Trophoblast cell (in vitro differentiated cells and primary cell): ENCODE measurements at regions not wholly inside any gene's neighbourhood (a gene's known extent, or its start where the extent isn't known, plus 50 kb on each side); places are given as distances from the start of the nearest gene placed in this dataset.

Source experiments
- DNase-seq, 2 donors: peaks; one replicate each; pipeline ENCODE4 v3.0.0-alpha.2; 2016
- H2AFZ ChIP-seq: 2 replicates; pipeline ENCODE4 v1.6.1; 2013; ENCODE audit warnings: low read length, moderate library complexity, mild to moderate bottlenecking; ENCODE audit not compliant: insufficient read depth, poor library complexity
- H2AK5ac ChIP-seq: 2 replicates; pipeline ENCODE4 v1.6.1; 2013; ENCODE audit warnings: mild to moderate bottlenecking, low read length
- H2BK120ac ChIP-seq: 2 replicates; pipeline ENCODE4 v1.6.1; 2013; ENCODE audit warnings: low read length, mild to moderate bottlenecking, moderate library complexity; ENCODE audit not compliant: insufficient read depth, poor library complexity
- H2BK12ac ChIP-seq: 2 replicates; pipeline ENCODE4 v1.6.1; 2013; ENCODE audit warnings: mild to moderate bottlenecking, low read length, moderate library complexity
- H2BK5ac ChIP-seq: 2 replicates; pipeline ENCODE4 v1.6.1; 2013; ENCODE audit warnings: low read length, low read depth, moderate library complexity, mild to moderate bottlenecking; ENCODE audit not compliant: poor library complexity
- H3K14ac ChIP-seq: 2 replicates; pipeline ENCODE4 v1.6.1; 2013; ENCODE audit warnings: mild to moderate bottlenecking, low read length
- H3K18ac ChIP-seq: 2 replicates; pipeline ENCODE4 v1.6.1; 2013; ENCODE audit warnings: mild to moderate bottlenecking, low read length
- H3K23ac ChIP-seq: 2 replicates; pipeline ENCODE4 v1.6.1; 2013; ENCODE audit warnings: low read length
- H3K27ac ChIP-seq: 2 replicates; pipeline ENCODE4 v1.5.1; 2013; ENCODE audit warnings: low read depth, mild to moderate bottlenecking, inconsistent platforms, low read length, moderate library complexity
- H3K27me3 ChIP-seq: 2 replicates; pipeline ENCODE4 v1.6.1; 2013; ENCODE audit warnings: inconsistent platforms, mild to moderate bottlenecking, low read length, moderate library complexity; ENCODE audit not compliant: insufficient read depth
- H3K36me3 ChIP-seq, 2 experiments: 1 replicate in 1 of 2; 2 replicates in 1 of 2; pipeline ENCODE4 v1.6.1; 2013; ENCODE audit warnings: low read length in 2 of 2, mild to moderate bottlenecking in 2 of 2, moderate library complexity in 1 of 2; ENCODE audit not compliant: insufficient read depth in 2 of 2, control insufficient read depth in 1 of 2
- H3K4ac ChIP-seq: 2 replicates; pipeline ENCODE4 v1.6.1; 2013; ENCODE audit warnings: low read depth, mild to moderate bottlenecking, low read length, moderate library complexity
- H3K4me1 ChIP-seq, 2 experiments: 1 replicate in 1 of 2; 2 replicates in 1 of 2; pipeline ENCODE4 v1.6.1; 2013; ENCODE audit warnings: low read length in 2 of 2, mild to moderate bottlenecking in 2 of 2, moderate library complexity in 1 of 2; ENCODE audit not compliant: insufficient read depth in 2 of 2, control insufficient read depth in 1 of 2
- H3K4me2 ChIP-seq: 2 replicates; pipeline ENCODE4 v1.6.1; 2013; ENCODE audit warnings: inconsistent platforms, mild to moderate bottlenecking, low read length, moderate library complexity
- H3K4me3 ChIP-seq: 2 replicates; pipeline ENCODE4 v1.5.1; 2013; ENCODE audit warnings: mild to moderate bottlenecking, low read depth, low read length, inconsistent platforms
- H3K79me1 ChIP-seq: one replicate; pipeline ENCODE4 v1.6.1; 2013; ENCODE audit warnings: low read length
- H3K79me2 ChIP-seq: 2 replicates; pipeline ENCODE4 v1.6.1; 2013; ENCODE audit warnings: low read length, mild to moderate bottlenecking; ENCODE audit not compliant: control insufficient read depth, insufficient read depth, poor library complexity
- H3K9ac ChIP-seq: 2 replicates; pipeline ENCODE4 v1.6.1; 2013; ENCODE audit warnings: mild to moderate bottlenecking, low read length
- H3K9me3 ChIP-seq: 2 replicates; pipeline ENCODE4 v1.6.1; 2013; ENCODE audit warnings: low read depth, mild to moderate bottlenecking, control low read depth, inconsistent platforms, low read length; ENCODE audit not compliant: insufficient read depth
- H4K12ac ChIP-seq: 2 replicates; pipeline ENCODE4 v1.6.1; 2013; ENCODE audit warnings: low read depth, mild to moderate bottlenecking, low read length, moderate library complexity
- H4K8ac ChIP-seq: 2 replicates; pipeline ENCODE4 v1.6.1; 2013; ENCODE audit warnings: low read depth, mild to moderate bottlenecking, low read length, moderate library complexity
- H4K91ac ChIP-seq: one replicate; pipeline ENCODE4 v1.6.1; 2013; ENCODE audit warnings: low read depth, mild to moderate bottlenecking, low read length, moderate library complexity
- WGBS: extraction: QIAGEN DNeasy Blood & Tissue Kit; methylation state at CpG from one replicate; pipeline ENCODE4 v1.1.7; 2013; ENCODE audit warnings: missing lambda C conversion rate; ENCODE audit not compliant: insufficient read length, insufficient coverage; ENCODE audit errors: extremely low coverage; 5-methylcytosine and 5-hydroxymethylcytosine counted together

GRCh38 chr12:128018067-128018466 is 248.9 kb upstream of the TMEM132C start:
- no CpG with 5 or more reads among the region's 10 CpGs for WGBS
- Histone ChIP-seq H3K4me2 (no peak overlapping the region), H3K4ac (no peak overlapping the region), H3K36me3 (no peaks in the 10 kb centered on the region), H3K4me3 (no peak overlapping the region), H4K8ac (no peak overlapping the region), H3K79me1 (peaks cover 10% of the 10 kb centered on the region), H2BK120ac (no peak overlapping the region), H2BK5ac (no peak overlapping the region), H3K27me3 (no peaks in the 10 kb centered on the region), H3K9me3 (no peaks in the 10 kb centered on the region), H2BK12ac (peak overlapping the region; percentile 65), H4K91ac (peak overlapping the region; percentile 19), H3K4me1 (peaks cover 8 to 15% of the 10 kb centered on the region in 2 experiments), H3K27ac (no peak overlapping the region), H2AFZ (no peak overlapping the region), H2AK5ac (no peak overlapping the region), H3K9ac (no peak overlapping the region), H3K18ac (no peak overlapping the region), H3K79me2 (no peaks in the 10 kb centered on the region), H4K12ac (no peak overlapping the region), H3K23ac (no peak overlapping the region), H3K14ac (peak overlapping the region; percentile 37)
- no peak for DNase-seq

- no peak overlapping the region for H4K8ac ChIP-seq
- peak overlapping the region; percentile 87 for H2BK120ac ChIP-seq
- no peaks in the 10 kb centered on the region for H3K36me3 ChIP-seq
- no peak overlapping the region for H3K4me2 ChIP-seq
- no peak overlapping the region for H4K12ac ChIP-seq
- H3K9ac ChIP-seq, result no peak overlapping the region
- H3K27ac ChIP-seq, result peak overlapping the region; percentile 75
- no peak overlapping the region for H3K23ac ChIP-seq
- peaks cover 8 to 15% of the 10 kb centered on the region in 2 experiments for H3K4me1 ChIP-seq
- no peak overlapping the region for H2AK5ac ChIP-seq
- no peak overlapping the region for H2BK12ac ChIP-seq
- H4K91ac ChIP-seq, result peak overlapping the region; percentile 87
- no peak for DNase-seq
- no peak overlapping the region for H3K4me3 ChIP-seq
- no peaks in the 10 kb centered on the region for H3K79me2 ChIP-seq
- no CpG with 5 or more reads among the region's 9 CpGs for WGBS
- peaks cover 10% of the 10 kb centered on the region for H3K79me1 ChIP-seq
- no peak overlapping the region for H3K18ac ChIP-seq
- H3K27me3 ChIP-seq, result no peaks in the 10 kb centered on the region
- no peak overlapping the region for H3K4ac ChIP-seq
- no peak overlapping the region for H2AFZ ChIP-seq
- H3K9me3 ChIP-seq, result no peaks in the 10 kb centered on the region
- peak overlapping the region; percentile 90 for H2BK5ac ChIP-seq
- no peak overlapping the region for H3K14ac ChIP-seq
Observed at GRCh38 chr12:128019996-128020544, 246.9 kb upstream of the TMEM132C start.

- H3K27ac ChIP-seq, result no peak overlapping the region
- H3K14ac ChIP-seq, result peak overlapping the region; percentile 6
- H2AK5ac ChIP-seq, result no peak overlapping the region
- H3K9ac ChIP-seq, result no peak overlapping the region
- H4K91ac ChIP-seq, result no peak overlapping the region
- no peaks in the 10 kb centered on the region for H3K36me3 ChIP-seq
- H2BK120ac ChIP-seq, result no peak overlapping the region
- DNase-seq, result no peak
- H2AFZ ChIP-seq, result no peak overlapping the region
- no peak overlapping the region for H2BK5ac ChIP-seq
- peak overlapping the region; percentile 19 for H2BK12ac ChIP-seq
- H3K4ac ChIP-seq, result no peak overlapping the region
- peaks cover 10% of the 10 kb centered on the region for H3K79me1 ChIP-seq
- peaks cover 8 to 15% of the 10 kb centered on the region in 2 experiments for H3K4me1 ChIP-seq
- no peak overlapping the region for H3K4me3 ChIP-seq
- no peak overlapping the region for H3K4me2 ChIP-seq
- no peak overlapping the region for H4K8ac ChIP-seq
- H3K23ac ChIP-seq, result no peak overlapping the region
- no peaks in the 10 kb centered on the region for H3K27me3 ChIP-seq
- no peak overlapping the region for H4K12ac ChIP-seq
- no CpG with 5 or more reads among the region's 2 CpGs for WGBS
- no peaks in the 10 kb centered on the region for H3K9me3 ChIP-seq
- H3K79me2 ChIP-seq, result no peaks in the 10 kb centered on the region
- no peak overlapping the region for H3K18ac ChIP-seq
Observed at GRCh38 chr12:128021561-128021960, 245.4 kb upstream of the TMEM132C start.

GRCh38 chr12:128025589-128026245 is 241.3 kb upstream of the TMEM132C start:
- H2BK12ac ChIP-seq, result no peak overlapping the region
- no peak overlapping the region for H3K18ac ChIP-seq
- no peak overlapping the region for H3K4me2 ChIP-seq
- no peak overlapping the region for H3K14ac ChIP-seq
- no peaks in the 10 kb centered on the region for H3K79me2 ChIP-seq
- no peak overlapping the region for H3K4ac ChIP-seq
- H3K27me3 ChIP-seq, result no peaks in the 10 kb centered on the region
- no peak overlapping the region for H3K27ac ChIP-seq
- no peaks in the 10 kb centered on the region for H3K36me3 ChIP-seq
- H4K12ac ChIP-seq, result no peak overlapping the region
- no peak overlapping the region for H2BK5ac ChIP-seq
- H2AFZ ChIP-seq, result no peak overlapping the region
- H3K9ac ChIP-seq, result no peak overlapping the region
- no peak overlapping the region for H2BK120ac ChIP-seq
- no peak overlapping the region for H3K23ac ChIP-seq
- WGBS, result no CpG with 5 or more reads among the region's 9 CpGs
- peaks cover 5% of the 10 kb centered on the region in 2 experiments for H3K4me1 ChIP-seq
- DNase-seq, result no peak
- H4K8ac ChIP-seq, result no peak overlapping the region
- peaks cover 1% of the 10 kb centered on the region for H3K79me1 ChIP-seq
- peaks cover 2% of the 10 kb centered on the region for H3K9me3 ChIP-seq
- no peak overlapping the region for H3K4me3 ChIP-seq
- H4K91ac ChIP-seq, result no peak overlapping the region
- H2AK5ac ChIP-seq, result no peak overlapping the region
